ENCODE measurements at regions not wholly inside any gene's neighbourhood (a gene's known extent, or its start where the extent isn't known, plus 50 kb on each side); places are given as distances from the start of the nearest gene placed in this dataset.

- no peak for DNase-seq (ENCODE audit: extremely low read depth, low read depth)
- H3K4me3 ChIP-seq (replicated peaks; ENCODE audit: low read depth, low read length), result no peak overlapping the region
- TF ChIP-seq, protein P1, sequence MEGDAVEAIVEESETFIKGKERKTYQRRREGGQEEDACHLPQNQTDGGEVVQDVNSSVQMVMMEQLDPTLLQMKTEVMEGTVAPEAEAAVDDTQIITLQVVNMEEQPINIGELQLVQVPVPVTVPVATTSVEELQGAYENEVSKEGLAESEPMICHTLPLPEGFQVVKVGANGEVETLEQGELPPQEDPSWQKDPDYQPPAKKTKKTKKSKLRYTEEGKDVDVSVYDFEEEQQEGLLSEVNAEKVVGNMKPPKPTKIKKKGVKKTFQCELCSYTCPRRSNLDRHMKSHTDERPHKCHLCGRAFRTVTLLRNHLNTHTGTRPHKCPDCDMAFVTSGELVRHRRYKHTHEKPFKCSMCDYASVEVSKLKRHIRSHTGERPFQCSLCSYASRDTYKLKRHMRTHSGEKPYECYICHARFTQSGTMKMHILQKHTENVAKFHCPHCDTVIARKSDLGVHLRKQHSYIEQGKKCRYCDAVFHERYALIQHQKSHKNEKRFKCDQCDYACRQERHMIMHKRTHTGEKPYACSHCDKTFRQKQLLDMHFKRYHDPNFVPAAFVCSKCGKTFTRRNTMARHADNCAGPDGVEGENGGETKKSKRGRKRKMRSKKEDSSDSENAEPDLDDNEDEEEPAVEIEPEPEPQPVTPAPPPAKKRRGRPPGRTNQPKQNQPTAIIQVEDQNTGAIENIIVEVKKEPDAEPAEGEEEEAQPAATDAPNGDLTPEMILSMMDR (IDR thresholded peaks at IDR 0.05; ENCODE audit: low read depth, low read length, missing control alignments), result no peak
These were observed 638.4 kb upstream of the POU3F3 start for GRCh38 chr2:104215269-104216161.

- TF ChIP-seq, protein P1 (IDR thresholded peaks at IDR 0.05; ENCODE audit: low read depth, low read length, missing control alignments), result no peak
- no peak overlapping the region for H3K4me3 ChIP-seq (replicated peaks; ENCODE audit: low read depth, low read length)
- no peak for DNase-seq (ENCODE audit: extremely low read depth, low read depth)
These were observed 620.3 kb upstream of the POU3F3 start for GRCh38 chr2:104233591-104233990.

DNA sequence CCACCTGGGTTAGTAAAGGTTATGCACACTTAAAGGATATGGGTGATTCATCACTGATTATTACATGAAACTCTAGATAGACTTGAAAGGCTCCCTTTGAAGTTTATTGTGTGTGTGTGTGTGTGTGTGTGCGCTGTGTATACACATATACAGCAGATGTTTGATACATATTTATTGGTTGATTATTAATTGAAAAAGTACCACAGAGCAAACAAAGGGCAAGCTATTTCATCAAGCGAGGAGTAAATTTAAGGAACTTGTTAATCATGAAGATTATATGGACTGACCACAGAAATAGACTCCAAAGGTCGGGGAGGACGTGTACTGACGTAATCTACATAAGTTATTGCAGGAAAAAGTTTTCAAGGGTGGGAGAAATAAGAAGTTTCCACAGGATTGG lies 617.4 kb upstream of the POU3F3 start:
- TF ChIP-seq, protein P1 (IDR thresholded peaks at IDR 0.05; ENCODE audit: low read depth, low read length, missing control alignments), result no peak
- DNase-seq (ENCODE audit: extremely low read depth, low read depth), result no peak
- H3K4me3 ChIP-seq (replicated peaks; ENCODE audit: low read depth, low read length), result no peak overlapping the region

GRCh38 chr2:104240984-104241383 lies 612.9 kb upstream of the POU3F3 start:
- H3K4me3 ChIP-seq (replicated peaks; ENCODE audit: low read depth, low read length), result no peak overlapping the region
- DNase-seq (ENCODE audit: extremely low read depth, low read depth), result no peak
- TF ChIP-seq, protein P1 (IDR thresholded peaks at IDR 0.05; ENCODE audit: low read depth, low read length, missing control alignments), result no peak

DNA sequence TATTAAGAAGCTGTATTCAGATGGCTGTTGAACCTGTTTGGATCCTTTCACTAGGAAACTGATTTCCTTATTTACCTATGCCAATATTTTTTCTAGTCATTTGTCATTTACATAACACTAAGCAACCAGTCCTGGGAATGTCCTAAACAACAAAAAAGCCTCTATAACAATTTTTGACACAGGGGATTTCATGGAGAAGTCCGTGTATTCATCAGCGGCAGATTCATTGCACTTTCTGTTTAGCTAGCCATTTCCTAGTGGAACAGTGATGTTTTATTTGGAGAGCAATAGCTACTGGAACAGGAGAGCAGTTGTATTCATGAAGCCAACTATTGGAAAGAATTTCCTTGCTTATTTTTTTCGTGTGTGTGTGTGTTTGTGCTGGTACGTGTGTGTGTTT lies 604.3 kb upstream of the POU3F3 start:
- no peak overlapping the region for H3K4me3 ChIP-seq (replicated peaks; ENCODE audit: low read depth, low read length)
- TF ChIP-seq, protein P1 (IDR thresholded peaks at IDR 0.05; ENCODE audit: low read depth, low read length, missing control alignments), result no peak
- no peak for DNase-seq (ENCODE audit: extremely low read depth, low read depth)

- DNase-seq (ENCODE audit: extremely low read depth, low read depth), result no peak
- TF ChIP-seq, protein P1 (IDR thresholded peaks at IDR 0.05; ENCODE audit: low read depth, low read length, missing control alignments), result no peak
- H3K4me3 ChIP-seq (replicated peaks; ENCODE audit: low read depth, low read length), result no peak overlapping the region
These were observed 603.3 kb upstream of the POU3F3 start for GRCh38 chr2:104250635-104251034.

Measured in HFF-Myc (cell line).